Kidney glomerular epithelial cell (primary cell): ENCODE measurements at regions not wholly inside any gene's neighbourhood (a gene's known extent, or its start where the extent isn't known, plus 50 kb on each side); places are given as distances from the start of the nearest gene placed in this dataset.
"Not testable (repeated sequence)": the region's sequence is repeated elsewhere in the genome, so short reads cannot be mapped to it uniquely, and the experiment has no call there.

Experiments used
- DNase-seq: peaks from one replicate; lab custom pipeline; 2025; lab: John Stamatoyannopoulos, UW

DNA sequence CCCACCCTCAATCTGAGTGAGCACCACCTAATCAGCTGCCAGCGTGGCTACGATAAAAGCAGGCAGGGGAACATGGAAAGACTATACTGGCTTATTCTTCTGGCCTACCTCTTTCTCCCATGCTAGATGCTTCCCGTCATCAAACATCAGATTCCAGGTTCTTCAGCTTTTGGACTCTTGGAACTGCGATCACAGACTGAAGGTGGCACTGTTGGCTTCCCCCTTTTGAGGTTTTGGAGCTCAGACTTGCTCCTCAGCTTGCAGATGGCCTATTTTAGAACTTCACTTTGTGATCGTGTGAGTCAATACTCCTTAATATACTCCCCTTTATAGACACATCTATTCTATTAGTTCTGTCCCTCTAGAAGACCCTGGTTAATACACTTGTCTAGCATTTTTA is 543.7 kb upstream of the RAG2 start:
- no peak for DNase-seq

DNA sequence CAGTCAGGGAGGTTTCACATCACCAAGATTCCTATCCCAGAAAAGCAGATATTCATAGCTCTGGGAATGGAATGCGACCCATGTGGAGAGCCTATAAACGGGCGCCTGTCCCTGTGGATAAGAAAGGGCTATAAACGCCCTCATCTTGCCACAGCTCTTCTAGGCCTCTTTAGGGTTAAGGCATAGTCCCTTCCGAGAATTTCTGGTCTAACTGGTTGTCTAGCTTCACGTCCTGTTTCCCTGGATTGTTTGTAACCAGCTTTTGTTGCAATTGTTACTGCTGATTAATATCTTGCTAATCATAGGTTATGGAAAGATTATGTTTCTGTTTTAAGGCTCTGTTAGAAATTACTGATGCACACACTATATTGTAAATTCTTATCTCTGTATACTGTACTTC is 537.6 kb upstream of the RAG2 start:
- not testable (repeated sequence) for DNase-seq

DNA sequence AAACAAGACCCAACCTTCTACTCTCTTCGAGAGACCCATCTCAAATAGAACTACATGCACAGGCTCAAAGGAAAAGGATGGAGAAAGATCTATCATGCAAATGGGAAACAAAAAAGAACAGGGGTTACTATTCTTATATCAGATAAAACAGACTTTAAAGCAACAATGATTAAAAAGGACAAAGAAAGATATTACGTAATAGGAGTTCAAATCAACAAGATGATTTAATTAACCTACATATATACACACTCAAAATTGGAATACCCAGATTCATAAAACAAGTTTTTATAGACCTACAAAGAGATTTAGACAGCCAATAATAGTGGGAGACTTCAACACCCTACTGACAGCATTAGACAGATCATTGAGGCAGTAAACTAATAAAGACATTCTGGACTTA is 536.6 kb upstream of the RAG2 start:
- DNase-seq = no peak

DNA sequence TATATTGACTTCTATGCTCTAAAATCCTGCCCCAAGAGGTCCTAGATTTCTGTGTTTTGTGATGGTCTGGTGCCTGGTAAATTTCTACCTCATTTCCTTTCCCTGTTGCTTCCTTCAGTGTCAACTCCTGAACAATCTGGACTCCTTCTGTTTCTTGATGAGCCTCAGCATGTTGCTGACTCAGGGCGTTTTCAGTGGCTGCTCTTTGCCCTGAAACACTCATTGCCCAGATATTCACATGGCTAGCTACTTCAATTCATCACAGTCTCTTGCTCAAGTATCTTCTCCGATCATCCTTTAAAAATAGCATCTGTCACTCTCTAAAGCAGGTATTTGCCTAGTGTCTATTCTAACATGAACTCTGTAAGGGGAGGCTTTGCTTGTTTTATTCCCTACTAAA is 526.3 kb upstream of the RAG2 start:
- DNase-seq = no peak

DNA sequence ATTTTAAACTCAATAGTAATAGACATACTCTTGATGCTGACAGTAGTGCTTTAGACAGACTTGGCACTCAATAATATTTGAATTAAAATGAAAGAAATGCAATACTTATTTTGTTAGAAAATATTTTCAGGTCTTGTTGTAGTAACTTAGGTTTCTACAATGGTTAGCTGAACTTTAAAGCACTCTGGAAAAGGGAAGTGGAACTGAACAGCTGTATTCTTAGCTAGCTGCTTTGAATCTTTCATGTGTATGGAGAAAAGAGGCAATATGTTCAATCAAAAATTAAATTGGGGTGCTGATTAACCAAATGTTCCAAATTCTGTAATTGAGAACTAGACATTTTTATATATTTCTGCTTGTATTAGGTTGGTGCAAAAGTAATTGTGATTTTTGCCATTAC is 517.9 kb upstream of the RAG2 start:
- no peak for DNase-seq

DNA sequence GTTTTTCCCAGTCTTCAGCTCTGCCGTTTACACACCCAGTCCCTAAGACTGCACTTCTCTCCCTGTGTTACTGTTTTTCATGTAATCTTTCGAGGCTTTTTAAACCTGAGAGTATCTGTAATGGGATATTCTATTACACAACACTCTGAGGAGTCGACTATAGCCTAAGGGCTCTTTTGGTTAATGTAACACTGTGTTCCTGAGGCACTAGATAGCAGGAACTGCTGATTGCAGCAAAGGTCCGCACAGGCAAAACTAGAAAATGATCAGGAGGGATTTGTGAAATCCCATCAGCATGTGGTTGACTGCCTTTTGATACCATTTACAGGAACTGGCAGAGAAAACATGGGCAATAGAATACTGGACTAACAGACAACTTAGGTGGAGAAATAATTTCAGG is 512.3 kb upstream of the RAG2 start:
- no peak for DNase-seq

DNA sequence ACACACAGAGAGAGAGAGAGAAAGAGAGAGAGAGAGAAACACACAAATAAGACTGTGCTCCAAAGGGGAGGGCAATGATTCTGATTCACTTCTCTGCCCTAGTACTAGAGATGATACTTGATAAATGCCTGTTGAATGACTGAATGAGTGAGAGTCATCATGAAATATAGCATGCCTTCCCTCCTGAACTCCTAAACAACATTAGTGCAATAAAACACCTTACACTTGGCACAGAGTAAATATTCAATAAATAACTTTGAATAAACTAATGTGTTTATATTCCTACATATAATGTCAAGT is 511.2 kb upstream of the RAG2 start:
- DNase-seq = no peak

DNA sequence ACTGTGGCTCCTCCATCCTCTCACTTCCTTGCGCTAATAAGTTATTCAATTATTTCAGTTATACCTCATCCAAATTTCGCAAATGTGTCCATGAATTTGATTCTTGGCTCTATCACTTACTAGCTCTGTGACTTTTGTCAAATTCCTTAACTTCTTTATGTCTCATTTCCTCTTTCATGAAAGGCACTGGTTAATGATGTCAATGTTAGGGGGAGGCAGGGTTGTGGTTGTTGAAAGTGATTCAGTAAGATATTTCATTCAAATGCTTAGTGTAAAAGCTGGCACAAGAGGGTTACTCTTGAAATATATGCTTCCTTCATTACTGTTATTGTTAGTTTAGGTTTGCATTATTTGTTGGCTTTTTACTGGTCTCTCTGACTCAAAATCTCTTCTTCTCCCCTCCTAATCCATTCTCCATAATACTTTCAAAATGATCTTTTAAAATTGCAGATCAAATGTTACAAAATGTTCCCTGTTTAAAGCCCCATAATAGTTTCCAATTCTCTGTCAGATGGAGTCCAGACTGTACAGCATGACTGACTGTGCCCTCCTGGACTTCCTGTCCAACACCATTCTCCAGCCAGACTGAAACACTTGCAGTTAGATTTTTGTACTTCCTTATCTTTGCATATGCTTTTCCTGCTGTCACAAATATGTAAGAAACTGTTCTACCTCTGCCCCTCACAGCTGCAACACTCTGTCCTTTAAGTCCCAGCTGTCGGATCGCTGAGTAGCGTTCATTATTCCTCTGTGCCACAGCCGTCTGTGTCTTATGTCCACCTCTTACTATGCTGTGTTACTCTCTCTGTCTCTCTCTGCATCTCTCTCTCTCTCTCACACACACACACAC is 510.6 kb upstream of the RAG2 start:
- no peak for DNase-seq

DNA sequence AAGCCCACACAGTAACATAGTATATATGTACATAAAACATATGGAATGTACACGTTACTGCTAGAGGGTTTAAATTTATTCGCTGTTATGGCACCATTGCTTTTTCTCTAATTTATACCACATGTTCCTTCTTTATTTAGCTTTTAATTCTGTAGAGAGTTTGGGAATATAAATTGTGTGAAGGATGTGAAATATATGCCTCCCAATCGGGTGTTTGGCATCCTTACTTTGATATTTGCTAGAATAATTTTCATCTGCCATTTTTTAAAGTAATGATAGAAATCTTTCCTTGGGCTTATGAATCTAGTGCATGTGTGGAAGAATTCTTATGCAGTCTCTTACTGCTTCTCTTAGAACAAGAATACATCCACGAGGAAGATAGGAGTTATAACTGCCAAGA is 509.8 kb upstream of the RAG2 start:
- DNase-seq = no peak

DNA sequence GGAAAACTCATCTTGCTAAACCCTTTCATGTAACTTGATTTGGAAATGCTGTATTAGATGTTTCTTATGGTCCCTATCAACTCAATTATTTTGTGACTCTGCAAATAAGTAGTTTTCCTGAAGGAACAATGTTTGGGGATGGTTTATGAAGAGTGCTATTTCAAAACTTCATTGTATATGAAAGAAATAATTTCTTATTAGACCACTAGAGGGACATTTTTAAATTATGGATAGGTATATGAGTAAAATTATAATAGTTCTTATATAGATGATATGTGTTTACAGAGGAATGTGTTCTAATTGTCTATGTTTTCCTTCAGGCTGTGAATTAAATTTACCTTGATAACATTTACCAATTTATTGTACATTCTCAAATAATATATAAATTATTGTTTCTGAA is 509.4 kb upstream of the RAG2 start:
- no peak for DNase-seq

DNA sequence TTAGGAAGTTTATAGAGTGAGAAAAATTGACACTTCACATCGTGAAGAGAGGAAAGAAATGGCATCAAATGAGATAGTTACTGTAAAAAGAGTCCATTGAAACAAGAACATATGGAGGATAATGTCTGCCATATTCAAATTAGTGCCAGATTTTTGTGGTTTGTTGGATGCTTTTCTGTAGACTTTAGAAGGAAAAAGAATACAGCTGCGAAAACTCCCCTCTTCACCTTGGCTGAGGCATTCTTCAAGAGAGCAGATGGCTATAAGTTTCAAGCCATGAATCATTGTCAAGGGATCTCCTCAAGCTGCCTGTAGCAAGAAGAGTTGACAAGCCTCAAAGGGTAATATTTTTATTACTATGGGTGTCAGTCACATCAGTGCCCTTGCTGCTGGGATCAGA is 507.4 kb upstream of the RAG2 start:
- DNase-seq = no peak

DNA sequence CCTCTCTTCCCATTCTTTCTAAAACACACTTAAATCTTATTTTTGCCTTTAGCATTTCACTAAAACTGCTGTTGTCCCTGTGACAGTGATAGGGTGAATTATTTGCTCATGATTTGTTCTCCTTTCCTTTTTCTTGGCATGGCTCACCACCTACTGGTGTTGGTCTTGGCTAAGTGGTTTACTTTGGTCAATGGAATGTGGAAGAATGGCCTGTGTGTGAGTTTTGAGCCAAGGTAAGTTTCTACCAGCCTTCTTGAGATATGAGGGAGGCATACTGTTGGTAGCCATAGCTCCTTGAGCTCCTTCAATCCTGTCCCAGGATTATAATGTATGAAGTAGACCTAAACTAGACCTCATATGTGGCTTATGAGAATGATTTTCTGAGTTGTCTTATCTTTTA is 506.3 kb upstream of the RAG2 start:
- DNase-seq = no peak

DNA sequence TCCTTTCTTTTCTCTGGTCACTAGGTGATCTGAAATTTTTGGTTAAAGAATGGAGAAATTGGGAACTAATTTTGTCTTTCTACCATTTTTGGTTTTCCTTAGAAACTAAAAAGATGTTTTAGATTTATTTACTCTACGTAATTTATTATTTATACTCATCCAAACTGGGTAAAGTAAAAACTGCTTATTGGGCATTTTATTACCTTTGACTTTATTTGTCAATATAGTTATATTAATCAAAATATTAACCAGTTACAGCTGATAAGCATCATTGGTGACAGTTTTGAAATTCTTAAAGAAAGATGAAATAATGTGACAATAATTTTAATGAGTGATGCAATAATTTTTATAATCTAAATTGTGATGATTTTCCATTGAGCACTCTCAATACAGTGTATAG is 502.0 kb upstream of the RAG2 start:
- no peak for DNase-seq

DNA sequence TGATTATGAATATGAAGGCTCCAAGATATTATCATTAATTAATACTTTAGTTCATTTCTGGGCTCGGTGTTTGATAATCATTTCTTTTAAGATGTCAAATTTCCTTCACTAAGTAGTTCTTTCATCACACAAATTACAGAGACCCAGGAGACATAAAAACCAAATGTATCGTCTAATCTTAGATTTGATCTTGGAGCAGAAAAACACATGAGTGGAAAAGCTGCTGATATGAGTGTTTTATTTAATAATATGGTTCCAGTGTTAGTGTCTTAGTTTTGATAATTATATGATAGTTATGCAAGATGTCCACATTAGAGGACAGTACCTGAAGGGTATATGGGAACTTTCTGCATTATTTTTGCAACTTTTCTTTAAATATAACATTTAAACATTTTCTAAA is 494.5 kb upstream of the RAG2 start:
- DNase-seq = no peak

DNA sequence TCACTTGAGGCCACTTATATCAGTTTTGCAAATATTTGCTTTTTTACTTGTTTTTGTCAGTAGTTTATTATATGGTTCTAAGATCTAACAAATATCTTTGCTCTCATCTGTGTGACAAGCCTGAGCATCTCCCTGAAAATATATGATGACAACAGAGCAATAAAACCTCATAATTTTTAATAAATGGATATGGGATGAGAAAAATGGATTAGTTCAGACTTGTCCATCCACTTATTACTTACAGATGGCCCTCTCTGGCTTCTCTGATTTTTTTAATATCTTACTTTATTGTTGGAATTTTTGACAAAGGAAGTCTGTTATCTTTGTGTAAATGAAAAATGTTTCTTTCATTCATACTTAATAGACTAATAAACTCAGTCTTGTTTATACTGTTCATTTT is 491.4 kb upstream of the RAG2 start:
- DNase-seq = no peak

DNA sequence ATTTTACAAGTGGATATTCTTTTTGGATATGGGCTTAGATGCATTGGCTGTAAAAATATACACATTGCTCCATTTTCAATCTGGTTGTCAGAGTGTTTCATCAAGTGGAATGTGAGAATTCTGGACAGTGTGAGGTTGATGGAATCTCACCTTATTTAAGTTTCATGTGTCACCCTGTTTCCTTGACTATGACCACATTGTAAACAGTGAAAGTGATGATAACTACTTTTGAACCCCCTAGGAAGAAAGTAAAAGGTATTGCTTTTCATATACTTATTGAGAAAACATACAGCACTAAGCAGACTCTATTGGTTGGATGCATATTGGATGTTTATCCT is 490.5 kb upstream of the RAG2 start:
- no peak for DNase-seq

DNA sequence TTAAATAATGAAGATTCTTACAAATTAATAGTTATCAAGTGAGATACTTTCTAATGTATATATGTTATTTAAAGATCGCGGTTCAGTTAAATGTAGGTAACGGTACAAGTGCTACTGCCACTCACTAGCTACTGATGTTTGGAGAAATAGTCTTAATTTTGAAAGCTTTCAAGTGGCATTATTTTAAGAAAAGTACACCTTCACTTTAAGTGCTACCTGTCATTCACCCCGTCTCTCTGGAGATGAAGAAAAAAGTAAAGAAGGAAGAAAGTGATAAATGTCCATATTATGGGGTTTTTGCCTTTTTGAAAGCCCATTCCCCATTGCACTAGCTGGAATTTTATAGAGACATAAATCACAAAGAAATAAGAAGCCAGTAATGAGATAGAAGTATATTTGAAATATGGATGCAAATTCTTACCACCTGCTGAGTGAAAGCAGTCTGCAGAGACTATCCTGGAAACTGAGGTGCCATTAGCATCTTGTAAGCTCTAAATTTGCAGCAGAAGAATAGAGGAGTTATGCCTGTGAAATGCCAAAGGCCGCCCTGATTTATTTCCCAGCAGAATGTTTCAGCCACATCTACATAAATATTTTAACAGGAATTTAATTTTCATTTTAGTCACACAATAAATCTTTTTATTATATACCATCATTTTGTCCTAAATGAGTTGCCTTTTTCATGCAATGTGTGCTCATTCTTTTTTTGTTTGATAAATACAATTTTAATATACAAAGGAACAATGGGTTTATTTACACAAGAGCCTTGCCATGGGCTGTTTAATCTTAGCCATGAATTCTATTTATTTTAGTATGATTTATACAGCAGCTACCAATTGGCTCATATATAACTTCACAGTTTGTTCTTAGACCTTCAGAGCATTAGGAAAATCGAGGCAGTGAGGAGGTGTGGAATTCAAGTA is 489.9 kb upstream of the RAG2 start:
- DNase-seq = no peak

DNA sequence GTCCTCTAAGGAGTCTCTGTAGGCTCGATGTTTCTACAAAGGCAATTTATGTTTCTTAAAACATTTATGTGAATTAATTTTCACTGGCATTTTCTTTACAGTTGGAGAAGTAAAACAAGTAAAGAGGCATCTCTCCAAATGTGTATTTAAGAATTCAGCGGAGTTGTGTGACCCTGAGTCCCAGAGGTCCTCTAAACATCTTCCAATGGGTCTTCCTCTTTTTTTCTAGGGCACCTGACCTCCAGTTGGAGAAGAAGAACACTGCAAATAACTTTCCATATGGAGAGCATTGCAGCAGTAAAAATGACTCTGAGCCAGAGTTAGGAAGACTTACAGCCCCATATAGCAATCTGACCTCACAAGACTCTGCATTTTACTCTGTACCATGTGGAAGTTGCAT is 480.5 kb upstream of the RAG2 start:
- no peak for DNase-seq

DNA sequence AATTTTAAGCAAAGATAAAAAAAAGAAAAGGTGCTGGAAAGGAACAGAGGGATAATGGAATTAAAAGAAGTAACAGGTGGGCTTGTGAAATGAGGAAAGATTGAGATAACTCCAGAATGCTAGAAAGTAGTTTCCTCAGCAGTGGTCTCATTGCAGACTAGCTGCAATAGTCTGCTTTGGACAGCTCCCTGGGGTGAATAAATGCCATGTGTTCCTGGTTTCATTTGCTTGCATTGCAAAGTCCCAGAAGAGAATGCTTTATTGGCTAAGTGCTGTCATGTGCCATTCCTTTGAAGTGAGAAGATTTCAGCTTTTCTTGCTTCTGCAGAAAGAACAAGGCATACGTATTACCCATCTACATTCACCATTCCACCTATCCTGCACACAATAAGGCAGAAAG is 478.8 kb upstream of the RAG2 start:
- no peak for DNase-seq

DNA sequence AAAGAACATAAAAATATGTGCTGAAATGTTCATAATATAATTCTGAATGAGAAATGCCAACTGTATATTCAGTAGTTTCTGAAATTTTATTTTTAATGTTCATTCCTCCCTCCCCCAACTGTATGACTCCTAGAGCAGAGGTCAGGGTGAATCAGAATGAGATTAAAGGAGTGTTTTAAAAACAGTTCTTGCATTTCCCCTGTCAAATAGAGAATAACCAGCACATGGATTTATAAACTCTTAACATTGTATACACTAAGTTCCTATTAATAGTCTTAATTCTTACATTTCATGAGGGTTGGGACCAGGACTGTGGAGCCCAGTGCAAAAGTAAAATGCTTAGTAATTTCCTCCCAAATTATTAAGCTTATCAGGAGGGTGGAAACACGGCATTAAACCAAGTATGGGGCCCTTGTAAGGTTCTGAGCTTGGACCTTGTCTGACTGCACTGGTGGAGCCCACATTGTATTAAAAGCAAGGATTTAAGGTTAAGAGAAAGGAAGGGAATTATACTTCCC is 474.6 kb upstream of the RAG2 start:
- DNase-seq = no peak

DNA sequence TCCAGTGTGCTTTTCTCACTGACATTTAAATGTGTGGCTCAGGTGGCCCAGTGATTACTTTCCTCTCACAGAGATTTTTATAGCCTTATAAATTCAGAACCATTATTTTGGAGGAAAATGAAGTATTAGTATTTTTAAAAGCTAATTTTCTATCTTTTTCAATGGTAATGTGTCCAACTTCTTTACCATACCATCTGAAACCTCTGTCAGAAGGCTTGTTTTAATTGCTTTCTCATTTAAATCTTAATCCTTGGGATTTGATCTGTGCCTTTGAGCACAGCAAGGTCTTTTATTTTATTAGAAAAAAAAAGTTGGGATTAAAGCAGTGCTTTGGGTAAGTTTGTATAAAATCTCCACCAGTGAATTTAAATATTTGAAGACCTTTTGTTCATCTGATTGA is 452.3 kb upstream of the RAG2 start:
- DNase-seq = no peak

DNA sequence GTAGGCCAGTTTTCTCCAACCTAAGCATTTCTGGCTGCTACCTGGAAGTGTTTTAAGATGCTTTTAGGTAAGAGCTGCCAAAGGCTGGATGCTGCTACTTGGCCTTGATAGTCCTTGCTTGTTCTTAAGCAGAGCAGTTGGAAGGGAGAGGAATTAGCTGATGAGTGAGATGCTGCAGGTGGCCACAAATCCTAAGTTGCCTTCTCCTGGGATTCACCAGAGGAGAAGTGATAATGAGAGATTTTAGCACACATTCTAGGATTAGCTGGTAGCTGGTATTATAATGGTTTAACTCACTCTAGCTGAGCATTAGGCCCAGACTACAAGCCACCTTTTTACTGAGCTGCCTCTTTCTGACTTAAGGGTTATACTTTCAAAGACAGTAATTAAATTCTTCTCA is 442.9 kb upstream of the RAG2 start:
- DNase-seq = no peak

DNA sequence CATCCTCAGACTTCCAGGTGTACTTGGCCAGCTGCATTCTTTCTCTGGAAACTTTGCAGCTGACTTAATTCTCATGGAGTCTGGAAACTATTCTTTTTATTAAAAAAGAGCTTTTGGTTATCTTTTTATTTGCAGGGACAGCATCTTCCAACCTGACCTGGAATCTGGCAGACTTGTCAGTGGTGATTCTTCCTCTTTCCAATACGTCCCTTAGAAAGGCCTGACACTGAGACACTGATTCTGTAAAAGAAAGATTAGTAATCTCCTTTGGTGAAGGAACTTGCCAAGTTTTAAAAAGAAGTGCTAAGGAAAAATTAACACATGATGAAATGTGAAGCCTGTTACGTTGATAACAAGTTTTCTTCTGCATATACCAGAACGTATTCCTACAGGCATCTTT is 440.9 kb upstream of the RAG2 start:
- DNase-seq = no peak

DNA sequence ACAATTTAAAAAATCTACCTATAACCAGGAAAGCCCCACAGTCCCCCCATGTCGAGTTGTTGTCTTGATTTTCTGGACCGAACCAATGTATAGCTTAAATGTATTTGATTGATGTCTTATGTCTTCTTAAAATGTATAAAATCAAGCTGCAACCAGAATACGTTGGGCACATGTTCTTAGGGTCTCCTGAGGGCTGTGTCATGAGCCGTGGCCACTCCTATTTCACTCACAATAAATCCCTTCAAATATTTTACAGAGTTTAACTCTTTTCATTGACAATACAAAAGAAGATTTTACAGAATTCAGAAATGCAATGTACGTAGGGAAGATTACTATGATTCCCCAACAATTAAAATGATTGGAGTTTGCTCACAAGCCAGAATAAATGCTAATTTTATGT is 428.7 kb upstream of the RAG2 start:
- no peak for DNase-seq
